ENCODE measurements at regions not wholly inside any gene's neighbourhood (a gene's known extent, or its start where the extent isn't known, plus 50 kb on each side); places are given as distances from the start of the nearest gene placed in this dataset.

- TF ChIP-seq CTCF (conservative IDR thresholded peaks at IDR 0.05 in 1 of 2, IDR thresholded peaks at IDR 0.05 in 1 of 2; ENCODE audit: extremely low read depth in 1 of 2, insufficient read depth in 1 of 2, low read depth in 1 of 2, low read length in 2 of 2) (no peak), EZH2 (IDR thresholded peaks at IDR 0.05; ENCODE audit: borderline replicate concordance, low read length) (no peak)
Measured at GRCh38 chr1:54465351-54465811, 59.2 kb upstream of the SSBP3 start.
